GM23338 (cell line): ENCODE measurements at regions not wholly inside any gene's neighbourhood (a gene's known extent, or its start where the extent isn't known, plus 50 kb on each side); places are given as distances from the start of the nearest gene placed in this dataset.

ENCODE experiments used
- ATAC-seq: fragments of 200-7000 bp; cut with Tn5 transposase; 3 replicates; pipeline ENCODE4 v1.9.1; 2020
- DNase-seq: peaks from one replicate; pipeline ENCODE4 v3.0.0-alpha.2; 2015; ENCODE audit warnings: low spot score
- H2AFZ ChIP-seq: fragments of 200-600 bp; sonication (generic); 2 replicates; pipeline ENCODE4 v1.8.0; 2016; ENCODE audit warnings: antibody characterized with exemption, mild to moderate bottlenecking, moderate library complexity
- H3F3A ChIP-seq: fragments of 200-600 bp; sonication (generic); replicated peaks from 2 replicates; pipeline ENCODE4 v1.8.0; 2017; ENCODE audit warnings: antibody characterized with exemption, mixed run types, low read depth
- H3K27ac ChIP-seq: fragments of 200-600 bp; sonication (generic); 2 replicates; pipeline ENCODE4 v1.6.1; 2016; ENCODE audit warnings: low read depth
- H3K27me3 ChIP-seq: fragments of 200-600 bp; sonication (generic); 2 replicates; pipeline ENCODE4 v1.8.0; 2016; ENCODE audit warnings: mild to moderate bottlenecking, mixed run types, moderate library complexity; ENCODE audit not compliant: insufficient read depth
- H3K36me3 ChIP-seq: fragments of 200-600 bp; sonication (generic); 2 replicates; pipeline ENCODE4 v1.8.0; 2016; ENCODE audit warnings: mild to moderate bottlenecking; ENCODE audit not compliant: insufficient read depth
- H3K4me1 ChIP-seq: fragments of 200-600 bp; sonication (generic); 2 replicates; pipeline ENCODE4 v1.8.0; 2016; ENCODE audit warnings: mild to moderate bottlenecking, moderate library complexity; ENCODE audit not compliant: insufficient read depth
- H3K4me2 ChIP-seq: fragments of 200-600 bp; sonication (generic); 2 replicates; pipeline ENCODE4 v1.7.1; 2017; ENCODE audit warnings: mixed run types
- H3K4me3 ChIP-seq: fragments of 200-600 bp; sonication (generic); 2 replicates; pipeline ENCODE4 v1.6.1; 2016; ENCODE audit warnings: mixed run types
- H3K79me2 ChIP-seq: fragments of 200-600 bp; sonication (generic); replicated peaks from 2 replicates; pipeline ENCODE4 v1.8.0; 2017; ENCODE audit warnings: mild to moderate bottlenecking; ENCODE audit not compliant: insufficient read depth
- H3K9me2 ChIP-seq: fragments of 200-600 bp; sonication (generic); 2 replicates; pipeline ENCODE4 v1.8.0; 2017; ENCODE audit not compliant: insufficient read depth
- H4K20me1 ChIP-seq: fragments of 200-600 bp; sonication (generic); replicated peaks from 2 replicates; pipeline ENCODE4 v1.8.0; 2017; ENCODE audit warnings: mild to moderate bottlenecking; ENCODE audit not compliant: insufficient read depth
- H3K27ac Mint-ChIP-seq: 2 replicates; pipeline ENCODE4 v1.8.0; 2020; ENCODE audit warnings: inconsistent platforms, mild to moderate bottlenecking, moderate library complexity, mixed read lengths
- H3K27me3 Mint-ChIP-seq: 3 replicates; pipeline ENCODE4 v1.8.0; 2022; ENCODE audit warnings: low read depth, mild to moderate bottlenecking, moderate library complexity, mixed read lengths, inconsistent platforms; ENCODE audit not compliant: insufficient read depth, poor library complexity
- H3K36me3 Mint-ChIP-seq: 3 replicates; pipeline ENCODE4 v1.8.0; 2021; ENCODE audit warnings: low read depth, mild to moderate bottlenecking, inconsistent platforms, moderate library complexity, mixed read lengths
- H3K4me1 Mint-ChIP-seq: 3 replicates; pipeline ENCODE4 v1.8.0; 2020; ENCODE audit warnings: mild to moderate bottlenecking, inconsistent platforms, mixed read lengths
- H3K4me3 Mint-ChIP-seq: 3 replicates; pipeline ENCODE4 v1.8.0; 2021; ENCODE audit warnings: moderate library complexity, mild to moderate bottlenecking, inconsistent platforms, mixed read lengths
- H3K9me3 Mint-ChIP-seq: 3 replicates; pipeline ENCODE4 v1.8.0; 2020; ENCODE audit warnings: moderate library complexity, mild to moderate bottlenecking, inconsistent platforms, mixed read lengths
- CREB1 ChIP-seq: fragments of 250-450 bp; sonication (Bioruptor Pico); IDR thresholded peaks from 2 replicates; pipeline ENCODE4 v1.5.0; 2020; ENCODE audit warnings: low read depth, mild to moderate bottlenecking, moderate library complexity
- CTCF ChIP-seq, 2 experiments: fragments of 200-600 bp in 1 of 2; sonication (generic) in 1 of 2; conservative IDR thresholded peaks; 2 replicates each; pipeline versions ENCODE4 v1.5.1 to v1.6.1; 2016 to 2017; ENCODE audit warnings: antibody characterized with exemption in 2 of 2, low read depth in 2 of 2, mild to moderate bottlenecking in 2 of 2, moderate library complexity in 1 of 2
- ETS1 ChIP-seq: IDR thresholded peaks from 2 replicates; pipeline ENCODE4 v1.6.1; 2016; ENCODE audit warnings: antibody characterized with exemption
- EZH2 ChIP-seq: fragments of 200-600 bp; sonication (generic); IDR thresholded peaks from one replicate; pipeline ENCODE4 v1.8.0; 2017; ENCODE audit warnings: antibody characterized with exemption, mild to moderate bottlenecking, low read depth; ENCODE audit not compliant: unreplicated experiment
- EZH2phosphoT487 ChIP-seq: fragments of 200-600 bp; sonication (generic); IDR thresholded peaks from one replicate; pipeline ENCODE4 v1.8.1; 2018; ENCODE audit warnings: antibody characterized with exemption; ENCODE audit not compliant: unreplicated experiment
- JUNB ChIP-seq: IDR thresholded peaks from one replicate; pipeline ENCODE4 v1.6.1; 2016; ENCODE audit warnings: antibody characterized with exemption; ENCODE audit not compliant: unreplicated experiment
- NANOG ChIP-seq: IDR thresholded peaks from 2 replicates; pipeline ENCODE4 v1.6.1; 2016; ENCODE audit warnings: antibody characterized with exemption, borderline replicate concordance
- POLR2AphosphoS5 ChIP-seq: IDR thresholded peaks from 2 replicates; pipeline ENCODE4 v1.6.1; 2016; ENCODE audit warnings: antibody characterized with exemption, low read depth
- REST ChIP-seq: IDR thresholded peaks from one replicate; pipeline ENCODE4 v1.6.1; 2018; ENCODE audit warnings: antibody characterized with exemption; ENCODE audit not compliant: unreplicated experiment
- STAT1 ChIP-seq: IDR thresholded peaks from one replicate; pipeline ENCODE4 v1.6.1; 2016; ENCODE audit warnings: antibody characterized with exemption; ENCODE audit not compliant: unreplicated experiment
- ZNF114 ChIP-seq: fragments of 250-450 bp; sonication (Bioruptor Pico); IDR thresholded peaks from 2 replicates; pipeline ENCODE4 v1.5.0; 2020; ENCODE audit warnings: mild to moderate bottlenecking, moderate library complexity
- ZNF331 ChIP-seq: fragments of 250-450 bp; sonication (Bioruptor Pico); IDR thresholded peaks from 2 replicates; pipeline ENCODE4 v1.5.0; 2020; ENCODE audit warnings: low read depth, mild to moderate bottlenecking, moderate library complexity
- ZNF462 ChIP-seq: fragments of 250-450 bp; sonication (Bioruptor Pico); IDR thresholded peaks from 2 replicates; pipeline ENCODE4 v1.5.0; 2020; ENCODE audit warnings: mild to moderate bottlenecking, moderate library complexity

GRCh38 chr10:89869592-89870156 is 168.3 kb downstream of the KIF20B start:
- Histone ChIP-seq H3F3A (no peaks in the 10 kb centered on the region), H3K27me3 (no peaks in the 10 kb centered on the region), H3K4me1 (peaks cover 6% of the 10 kb centered on the region; the same call in 1 of the 2 replicates), H3K4me3 (no peak overlapping the region), H3K27ac (no peak overlapping the region), H3K9me2 (0 out of 2 replicates have a peak, but pooled peaks cover 2% of the 10 kb centered on the region), H4K20me1 (no peaks in the 10 kb centered on the region), H3K4me2 (no peak overlapping the region), H3K36me3 (no peaks in the 10 kb centered on the region), H2AFZ (no peak overlapping the region), H3K79me2 (no peaks in the 10 kb centered on the region)
- Mint-ChIP-seq H3K4me3 (no peak overlapping the region), H3K9me3 (peaks cover 3% of the 10 kb centered on the region; the same call in 2 of the 3 replicates), H3K27me3 (no peaks in the 10 kb centered on the region), H3K27ac (no peak overlapping the region), H3K36me3 (no peaks in the 10 kb centered on the region), H3K4me1 (peaks cover 6% of the 10 kb centered on the region; the same call in 2 of the 3 replicates)
- TF ChIP-seq STAT1 (no peak), ETS1 (no peak), EZH2phosphoT487 (no peak), EZH2 (no peak), POLR2AphosphoS5 (no peak), ZNF331 (CRISPR knock-in tag) (no peak), NANOG (no peak), JUNB (no peak), CREB1 (no peak), ZNF114 (CRISPR knock-in tag) (no peak), REST (no peak), ZNF462 (CRISPR knock-in tag) (no peak), CTCF (conservative IDR thresholded peaks at IDR 0.05; ENCODE audit: low read depth in 2 of 2) (no peak)
- no peak for ATAC-seq
- no peak for DNase-seq
